ENCODE measurements at regions not wholly inside any gene's neighbourhood (a gene's known extent, or its start where the extent isn't known, plus 50 kb on each side); places are given as distances from the start of the nearest gene placed in this dataset.

DNA sequence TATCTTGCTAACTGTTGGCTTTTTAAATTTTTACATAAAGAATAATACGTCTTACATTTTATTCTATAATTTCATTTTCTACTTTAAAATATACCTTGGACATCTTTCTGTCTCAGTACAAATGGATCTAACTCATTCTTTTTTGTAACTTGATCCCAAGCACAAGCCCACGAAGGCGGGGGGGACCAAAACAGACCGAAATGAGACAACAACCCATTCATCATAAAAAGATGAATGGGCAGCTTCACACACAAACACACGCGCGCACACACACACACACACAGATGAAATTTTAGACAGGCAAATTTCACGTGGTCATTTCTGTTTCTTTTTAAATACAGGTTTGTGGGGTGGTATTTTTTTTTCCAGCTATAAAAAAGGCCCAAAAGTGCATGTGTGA, 271.3 kb upstream of the TOPAZ1 start:
- no peak for DNase-seq (ENCODE audit: low read depth in 4 of 4, low spot score in 3 of 4)

DNA sequence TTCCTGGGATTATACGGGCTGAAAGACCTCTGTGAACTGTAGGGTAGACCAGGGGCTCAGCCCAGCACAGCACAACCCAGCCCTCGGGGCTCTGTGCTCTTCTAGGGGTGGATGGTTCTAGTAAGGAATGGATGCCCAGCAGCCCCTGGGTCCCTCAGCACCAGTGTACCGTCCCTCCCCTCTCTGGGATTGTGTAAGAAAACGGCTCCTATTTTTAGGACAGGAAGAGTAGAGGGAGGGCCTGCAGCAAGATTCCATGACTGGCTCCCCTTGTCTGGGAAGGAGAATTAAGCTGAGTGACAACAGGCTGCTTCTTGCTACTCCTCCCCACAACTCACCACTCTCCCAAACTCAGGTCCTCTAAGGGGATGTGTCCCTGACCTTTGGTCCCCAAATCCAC, 270.8 kb upstream of the TOPAZ1 start:
- no peak for DNase-seq (ENCODE audit: low read depth in 4 of 4, low spot score in 3 of 4)

DNA sequence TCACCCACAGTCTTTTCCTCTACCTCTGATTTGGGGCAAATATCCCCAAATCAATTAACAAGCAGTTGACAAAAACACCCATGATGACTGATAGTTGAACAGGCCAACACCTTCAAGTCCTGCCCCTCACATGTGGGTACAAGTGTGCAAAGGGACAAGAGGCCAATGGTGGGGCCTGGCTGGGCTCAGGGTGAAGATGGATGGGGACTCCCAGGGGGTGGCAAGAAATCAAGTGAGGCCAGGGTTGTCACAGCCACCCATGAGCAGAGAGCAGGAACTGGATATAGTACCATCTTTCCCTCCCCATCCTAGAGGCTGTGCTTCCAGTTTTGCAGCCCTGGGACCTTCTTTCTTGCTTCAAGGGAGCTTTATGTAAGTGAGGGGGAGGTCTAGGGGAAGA, 270.2 kb upstream of the TOPAZ1 start:
- DNase-seq (ENCODE audit: low read depth in 4 of 4, low spot score in 3 of 4): no peak

DNA sequence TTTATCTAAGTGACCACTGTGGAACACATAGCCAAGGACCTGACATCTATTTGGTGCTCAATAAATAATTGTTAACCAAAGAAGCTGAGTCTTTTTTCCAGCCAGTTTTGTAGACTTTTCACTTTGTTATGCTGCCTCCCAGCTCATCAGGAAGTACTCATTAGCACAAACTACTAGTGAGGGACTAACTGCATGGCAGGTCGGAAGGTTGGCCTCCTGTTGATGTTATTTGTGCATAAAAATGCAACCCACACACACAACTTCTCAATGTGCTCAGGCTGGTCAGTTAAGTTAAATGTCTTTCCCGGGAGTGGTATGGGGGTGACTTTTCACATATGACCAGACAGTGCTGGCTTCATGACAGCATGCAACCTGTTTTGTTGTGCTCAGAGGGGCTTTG, 263.0 kb upstream of the TOPAZ1 start:
- no peak for DNase-seq (ENCODE audit: low read depth in 4 of 4, low spot score in 3 of 4)

DNA sequence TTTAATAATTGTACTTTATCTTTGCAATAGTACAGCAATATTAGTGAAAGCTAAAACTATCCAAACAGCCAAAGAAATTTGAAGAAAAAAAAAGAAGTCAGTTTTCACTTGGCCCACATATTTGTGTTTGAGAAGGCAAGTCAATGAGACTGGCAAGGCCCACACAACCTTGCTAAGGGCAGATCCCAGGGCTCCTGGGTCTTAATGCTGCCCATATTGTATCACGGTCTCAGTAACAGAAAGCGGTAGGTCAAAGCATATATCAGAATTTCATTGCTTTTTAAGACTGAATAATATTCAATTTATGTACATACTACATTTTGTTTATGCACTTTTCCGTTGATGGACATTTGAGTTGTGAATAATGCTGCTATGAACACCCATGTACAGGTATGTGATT, 262.0 kb upstream of the TOPAZ1 start:
- DNase-seq (ENCODE audit: low read depth in 4 of 4, low spot score in 3 of 4): no peak

DNA sequence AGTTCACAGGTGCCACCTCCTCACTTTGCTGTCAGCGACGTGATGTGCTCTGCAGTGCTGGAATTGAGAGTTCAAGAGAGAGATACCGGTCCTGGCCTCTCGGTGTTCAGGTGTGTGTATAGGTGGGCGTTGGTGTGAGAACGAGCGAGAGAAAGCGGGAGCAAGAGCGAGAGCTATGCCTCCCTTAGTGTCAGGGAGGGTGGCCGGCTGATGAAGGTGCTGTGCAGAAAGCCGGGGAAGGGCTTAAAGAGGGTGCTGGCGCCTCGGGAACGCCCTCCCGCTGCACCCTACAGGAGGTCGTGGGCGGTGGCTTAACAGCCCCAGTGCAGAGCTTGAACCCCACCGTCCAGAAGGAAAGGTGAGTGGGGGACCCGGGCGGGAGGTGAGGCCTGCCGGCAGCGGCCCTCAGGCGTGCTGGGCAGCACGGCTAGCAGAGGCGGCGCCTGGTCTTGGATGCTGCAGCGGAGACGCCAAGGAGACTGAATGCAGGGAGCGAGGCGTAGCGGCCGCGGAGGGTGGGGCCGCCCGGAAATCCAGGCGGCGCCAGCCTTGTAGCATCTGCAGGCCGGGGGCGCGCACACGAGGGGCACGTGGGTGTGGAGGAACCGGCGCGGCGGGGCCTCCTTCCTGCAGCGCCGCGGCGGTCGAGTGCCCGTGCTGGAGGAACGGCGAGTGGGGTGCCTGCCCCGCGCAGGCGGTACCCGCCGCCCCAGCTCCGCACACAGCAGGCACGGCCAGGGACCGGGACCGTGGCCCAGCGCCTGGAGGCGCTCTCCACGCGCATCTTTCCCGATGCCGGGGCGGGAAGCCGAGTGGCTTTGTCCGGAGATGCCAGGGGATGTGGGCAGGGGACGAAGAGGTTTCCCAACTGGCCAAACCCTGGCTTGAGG, 246.8 kb upstream of the TOPAZ1 start:
- DNase-seq (ENCODE audit: low read depth in 4 of 4, low spot score in 3 of 4): no peak

DNA sequence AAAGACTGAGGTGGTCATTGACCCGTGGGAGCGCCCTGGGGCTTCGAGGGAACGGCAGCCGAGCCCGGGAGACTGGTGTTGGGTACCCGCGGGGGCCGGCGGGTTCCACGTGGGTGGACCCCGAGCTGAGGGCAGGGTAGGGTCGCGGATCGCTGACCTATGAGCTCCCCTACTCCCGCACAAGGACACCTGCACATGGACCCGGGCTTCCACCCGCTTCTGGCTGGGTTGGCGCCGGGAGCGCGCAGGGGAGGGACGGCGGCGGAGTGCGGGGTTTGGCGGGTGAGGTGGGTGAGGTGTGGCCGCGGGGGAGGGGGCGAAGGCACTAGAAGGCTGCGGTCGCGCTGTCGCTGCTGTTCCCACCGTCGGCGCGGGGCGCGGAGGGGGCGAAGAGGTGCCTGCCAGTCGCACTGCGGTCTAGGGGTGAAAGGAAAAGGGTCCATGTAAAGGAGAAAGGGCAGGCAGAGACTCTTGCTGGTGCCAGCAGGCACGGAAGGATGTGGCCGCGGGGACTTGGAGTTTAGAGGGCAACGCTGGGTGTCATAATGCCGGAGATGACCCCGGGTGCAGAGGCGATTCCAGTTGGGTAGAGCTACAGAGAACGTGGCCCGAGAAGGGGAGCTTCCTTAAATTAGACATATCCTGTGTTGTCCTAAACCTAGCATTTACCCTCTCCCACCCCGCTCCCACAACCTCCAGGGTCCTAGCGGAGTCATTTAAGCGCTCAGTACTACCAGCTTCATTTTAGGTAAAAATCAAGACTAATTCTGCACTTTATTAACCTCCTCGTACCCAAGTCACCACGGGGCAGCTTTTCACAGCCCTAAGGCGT, 245.9 kb upstream of the TOPAZ1 start:
- DNase-seq (ENCODE audit: low read depth in 4 of 4, low spot score in 3 of 4): no peak

DNA sequence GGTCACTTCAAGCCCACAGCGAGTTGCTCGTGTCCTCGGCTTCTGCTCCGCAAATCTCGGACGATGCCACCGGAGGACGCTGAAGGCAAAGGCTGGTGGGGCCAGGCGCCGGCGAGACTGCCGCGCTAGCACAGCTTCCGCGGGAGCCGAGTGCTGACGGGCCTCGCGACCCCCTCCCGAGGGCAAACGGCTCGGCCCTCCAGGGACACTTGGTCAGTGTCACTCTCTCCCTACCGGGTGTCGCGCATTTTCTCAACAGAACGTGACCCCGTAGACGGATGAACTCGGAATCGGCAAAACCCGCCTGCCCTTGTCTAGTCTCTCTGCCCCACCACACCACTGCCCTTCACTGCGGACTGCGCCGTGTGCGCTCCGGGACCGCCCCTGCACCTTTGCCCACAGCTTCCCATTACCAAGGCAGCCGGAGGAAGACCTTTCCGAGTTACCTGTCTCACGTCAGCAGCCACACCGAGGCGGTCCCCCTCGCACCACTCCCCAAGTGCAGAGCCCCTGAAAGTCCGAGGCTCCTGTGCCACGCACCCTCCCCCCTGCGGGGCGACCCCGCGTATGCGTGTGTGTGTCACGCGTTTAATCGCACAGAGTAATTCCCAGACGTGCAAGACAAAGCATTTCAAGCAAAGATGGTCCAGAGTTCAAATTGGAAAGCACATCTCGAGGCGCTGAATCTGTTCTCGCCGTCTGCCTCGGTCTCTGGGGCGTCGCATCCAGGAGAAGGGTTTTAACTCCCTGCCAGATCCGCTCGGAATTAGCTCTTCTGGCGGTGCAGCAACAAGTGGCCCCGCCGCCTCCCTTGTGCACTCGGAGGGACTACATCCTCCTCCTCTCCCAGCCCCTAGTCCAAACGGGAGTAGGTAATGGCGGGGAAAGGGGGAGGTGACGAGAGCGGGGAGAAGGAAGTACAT, 245.0 kb upstream of the TOPAZ1 start:
- DNase-seq (ENCODE audit: low read depth in 4 of 4, low spot score in 3 of 4): peak in 1 of 4 donors; percentile 25

DNA sequence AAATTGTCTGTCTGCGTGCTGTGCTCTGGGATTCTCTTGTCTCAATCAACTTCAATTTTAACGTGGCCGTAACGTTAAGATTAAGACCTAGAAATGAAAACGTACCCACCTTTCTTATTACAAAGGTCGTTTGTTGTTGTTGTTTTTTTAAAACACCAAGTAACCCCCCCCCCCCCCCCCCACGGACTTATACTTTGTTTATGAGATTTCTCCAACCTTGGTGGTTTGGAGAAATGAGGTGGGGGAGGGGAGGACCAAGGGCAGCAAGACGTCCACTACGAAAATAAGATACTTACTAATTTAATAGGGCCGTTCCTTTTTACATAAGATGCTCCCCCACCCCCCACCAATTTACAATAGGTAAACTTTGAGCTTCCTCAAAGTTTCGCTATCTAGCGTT, 244.4 kb upstream of the TOPAZ1 start:
- no peak for DNase-seq (ENCODE audit: low read depth in 4 of 4, low spot score in 3 of 4)

DNA sequence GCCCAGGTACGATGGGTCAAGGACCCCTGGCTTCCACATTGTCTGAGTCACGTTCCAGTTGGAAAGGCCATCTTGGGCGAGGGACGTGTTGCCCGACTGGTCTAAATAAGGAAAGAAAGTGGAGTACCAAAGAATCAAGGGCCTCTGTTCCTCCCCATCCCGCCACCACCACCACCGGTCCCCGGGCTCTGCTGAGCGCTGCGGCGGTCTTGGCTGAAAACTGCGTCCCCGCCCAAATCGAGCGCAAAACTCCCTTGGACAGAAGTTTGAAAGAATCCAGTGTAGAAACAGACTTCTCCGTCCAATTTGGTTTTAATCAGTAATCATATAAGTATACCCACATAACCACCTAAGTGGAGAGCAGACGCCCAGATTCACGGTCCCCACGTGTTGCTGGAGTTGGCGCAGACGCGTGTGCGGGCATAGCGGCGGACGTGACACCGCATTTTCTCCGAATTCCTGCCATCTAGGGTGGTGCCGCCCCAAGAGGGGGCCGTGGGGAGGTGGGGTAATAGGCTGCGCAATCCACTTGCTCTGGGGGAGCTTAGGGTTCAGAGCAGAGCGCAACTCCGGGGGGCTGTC, 243.8 kb upstream of the TOPAZ1 start:
- no peak for DNase-seq (ENCODE audit: low read depth in 4 of 4, low spot score in 3 of 4)

DNA sequence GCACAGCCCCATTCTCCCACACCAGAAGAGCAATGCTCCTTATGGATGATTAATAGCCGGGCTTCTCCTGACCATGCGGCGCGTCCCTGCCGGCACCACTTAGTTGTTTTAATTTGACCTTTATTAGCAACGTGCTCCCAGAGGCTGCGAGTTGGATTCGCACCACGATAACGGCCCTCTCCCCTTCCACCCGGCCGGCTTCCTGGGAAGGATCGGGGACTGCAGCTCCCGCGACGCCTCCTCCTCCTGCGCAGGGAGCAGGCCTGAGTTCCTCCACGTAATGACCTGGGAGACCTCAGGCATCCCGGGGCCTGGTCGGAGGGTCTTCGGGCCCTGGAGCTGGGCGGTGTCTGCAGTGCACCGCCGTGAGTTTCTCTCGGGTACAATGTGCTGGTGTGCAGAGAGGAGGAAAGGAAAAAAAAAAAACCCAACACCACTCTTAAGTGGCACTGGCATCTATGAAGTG, 243.3 kb upstream of the TOPAZ1 start:
- DNase-seq (ENCODE audit: low read depth in 4 of 4, low spot score in 3 of 4): no peak

DNA sequence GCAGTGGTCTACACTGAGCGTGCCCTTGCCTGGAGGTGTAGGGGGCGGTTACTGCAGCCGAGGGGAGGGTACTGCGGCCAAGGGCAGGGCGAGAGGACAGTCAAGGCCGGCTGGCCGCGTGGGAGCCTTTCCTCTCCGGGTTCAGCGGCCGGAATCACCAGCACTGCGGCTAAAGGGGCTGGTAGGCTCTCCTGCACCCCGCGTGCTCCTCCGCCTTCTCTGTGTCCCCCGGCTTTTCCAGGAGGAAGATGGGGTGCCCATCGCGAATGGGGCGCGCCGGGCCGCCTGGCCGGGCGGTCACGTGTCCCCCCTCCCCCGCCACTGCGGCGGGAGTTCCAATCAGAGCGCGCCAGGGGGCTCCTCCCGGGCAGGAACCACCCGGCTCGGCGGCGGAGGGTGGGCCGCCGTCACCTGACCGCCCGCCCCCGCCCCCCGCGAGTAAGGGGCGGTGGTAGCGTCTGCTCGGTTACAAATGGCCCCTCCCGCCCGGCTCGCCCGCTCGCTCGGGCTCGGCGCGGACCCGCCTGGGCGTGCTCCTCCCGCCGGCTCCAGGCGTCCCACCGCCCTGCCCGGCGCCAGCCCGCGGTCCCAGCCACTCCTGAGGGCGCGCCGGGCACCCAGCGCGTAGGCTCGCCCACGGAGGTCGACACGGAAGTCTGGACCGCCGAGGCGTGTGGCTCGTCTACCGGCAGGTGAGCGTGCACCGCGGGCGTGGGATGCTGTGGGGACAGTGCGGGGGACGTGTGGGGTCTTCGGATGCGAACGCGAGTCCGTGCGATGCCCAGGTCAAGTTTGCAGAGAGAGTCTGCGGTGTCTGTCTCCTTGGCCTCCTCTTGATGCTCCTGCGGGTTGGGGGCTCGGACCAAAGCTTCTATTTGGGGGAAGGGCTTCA, 242.6 kb upstream of the TOPAZ1 start:
- peak in 1 of 4 donors; percentile 45 for DNase-seq (ENCODE audit: low read depth in 4 of 4, low spot score in 3 of 4)

DNA sequence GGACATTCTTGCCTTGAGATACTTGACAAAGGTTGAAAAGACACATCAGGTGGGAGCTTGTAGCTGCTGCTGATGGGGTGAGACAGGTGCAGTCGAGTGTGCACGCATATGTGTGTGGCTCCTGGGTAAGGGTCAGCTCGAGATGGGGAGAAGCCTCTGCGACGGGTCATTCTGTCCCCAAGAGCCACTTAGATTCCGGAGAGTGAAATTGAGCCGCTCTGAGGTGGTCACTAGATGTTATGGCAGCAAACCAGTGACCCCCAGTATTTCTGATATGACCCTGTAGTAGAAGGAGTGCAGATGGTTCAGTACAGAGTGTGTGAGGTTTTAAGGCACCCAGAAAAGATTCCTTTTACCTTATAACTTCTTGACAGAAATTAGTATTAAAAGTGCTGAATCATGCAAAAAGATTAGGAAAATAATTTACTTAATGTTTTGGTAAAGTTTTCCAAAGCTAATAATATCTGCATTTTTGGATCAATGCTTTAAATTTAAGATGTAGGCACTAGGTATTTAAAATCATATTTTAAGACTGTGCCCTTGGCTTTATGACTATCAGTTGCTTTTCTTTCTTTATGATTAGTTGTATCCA, 241.9 kb upstream of the TOPAZ1 start:
- DNase-seq (ENCODE audit: low read depth in 4 of 4, low spot score in 3 of 4): no peak

DNA sequence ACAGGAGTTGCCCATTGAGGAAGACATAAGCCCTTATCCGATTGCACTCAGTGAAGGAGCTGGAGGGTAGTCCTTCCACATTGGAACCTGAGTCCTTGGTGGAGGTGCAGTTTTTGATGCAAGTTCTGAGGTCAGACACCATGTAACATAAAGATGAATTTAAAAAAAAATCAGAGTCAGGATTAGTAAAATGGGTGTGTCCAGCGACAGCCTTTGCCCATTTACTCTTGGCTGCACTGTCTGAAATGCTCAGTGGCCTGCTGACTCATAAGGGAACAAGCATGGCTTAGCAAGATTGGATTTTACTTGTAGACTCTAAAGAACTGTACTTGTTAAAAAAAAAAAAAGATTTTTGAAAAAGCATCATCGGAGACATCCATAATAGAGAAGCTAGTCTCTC, 241.1 kb upstream of the TOPAZ1 start:
- no peak for DNase-seq (ENCODE audit: low read depth in 4 of 4, low spot score in 3 of 4)

DNA sequence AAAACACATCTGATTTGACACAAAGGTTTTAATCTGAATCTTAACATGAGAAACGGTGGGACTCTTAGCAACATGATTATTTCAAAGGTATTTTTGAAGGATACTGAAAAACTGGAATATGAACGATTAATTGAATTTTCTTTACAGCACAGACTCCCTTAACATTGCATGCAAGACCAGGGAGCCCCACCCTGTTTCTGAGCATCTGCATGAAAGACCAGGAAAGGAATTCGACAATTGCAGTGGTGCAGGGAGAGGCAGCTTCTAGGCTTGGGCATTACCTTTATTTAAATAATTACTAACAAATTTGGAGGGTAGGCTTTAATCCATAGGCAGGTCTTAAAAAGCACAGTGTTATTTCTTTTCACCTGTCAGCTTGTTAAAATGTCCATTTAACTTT, 240.6 kb upstream of the TOPAZ1 start:
- DNase-seq (ENCODE audit: low read depth in 4 of 4, low spot score in 3 of 4): no peak

DNA sequence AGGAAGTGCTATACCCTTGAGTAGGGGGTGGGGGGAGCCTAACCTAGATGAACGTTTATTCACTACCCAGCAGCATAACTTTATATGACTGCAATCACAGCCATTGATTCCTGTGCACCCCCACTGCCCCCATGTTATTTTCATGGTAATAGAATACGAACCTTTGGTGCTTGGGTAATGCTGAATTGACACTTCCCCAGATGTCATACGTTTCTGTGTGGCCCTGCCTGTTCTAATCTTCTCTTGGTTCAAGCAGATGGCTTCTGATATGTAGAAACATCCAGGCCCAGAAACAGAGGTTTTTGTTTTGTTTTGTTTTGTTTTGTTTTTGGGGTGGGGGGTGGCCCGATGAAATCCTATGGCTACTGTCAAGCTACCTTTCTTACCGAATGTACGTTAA, 237.9 kb upstream of the TOPAZ1 start:
- no peak for DNase-seq (ENCODE audit: low read depth in 4 of 4, low spot score in 3 of 4)

DNA sequence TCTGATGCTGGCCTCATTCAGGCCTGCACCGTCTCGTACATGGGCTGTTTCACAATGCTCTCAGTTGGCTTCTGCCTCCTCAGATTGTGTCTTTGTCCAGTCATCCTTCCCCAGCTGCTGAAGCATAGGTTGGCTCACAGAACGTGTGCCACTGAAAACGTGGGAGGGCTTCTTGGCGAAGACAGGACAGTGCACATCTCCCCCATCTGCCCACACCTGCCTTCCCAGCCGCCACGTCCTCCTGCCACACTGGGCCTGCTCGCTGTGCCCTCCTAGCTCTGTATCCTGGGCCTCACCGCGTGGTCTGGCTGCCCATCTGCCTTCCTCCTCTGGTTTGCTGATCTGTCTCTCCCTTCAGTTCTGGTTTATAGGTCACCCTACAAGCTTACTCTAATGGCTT, 230.0 kb upstream of the TOPAZ1 start:
- no peak for DNase-seq (ENCODE audit: low read depth in 4 of 4, low spot score in 3 of 4)

DNA sequence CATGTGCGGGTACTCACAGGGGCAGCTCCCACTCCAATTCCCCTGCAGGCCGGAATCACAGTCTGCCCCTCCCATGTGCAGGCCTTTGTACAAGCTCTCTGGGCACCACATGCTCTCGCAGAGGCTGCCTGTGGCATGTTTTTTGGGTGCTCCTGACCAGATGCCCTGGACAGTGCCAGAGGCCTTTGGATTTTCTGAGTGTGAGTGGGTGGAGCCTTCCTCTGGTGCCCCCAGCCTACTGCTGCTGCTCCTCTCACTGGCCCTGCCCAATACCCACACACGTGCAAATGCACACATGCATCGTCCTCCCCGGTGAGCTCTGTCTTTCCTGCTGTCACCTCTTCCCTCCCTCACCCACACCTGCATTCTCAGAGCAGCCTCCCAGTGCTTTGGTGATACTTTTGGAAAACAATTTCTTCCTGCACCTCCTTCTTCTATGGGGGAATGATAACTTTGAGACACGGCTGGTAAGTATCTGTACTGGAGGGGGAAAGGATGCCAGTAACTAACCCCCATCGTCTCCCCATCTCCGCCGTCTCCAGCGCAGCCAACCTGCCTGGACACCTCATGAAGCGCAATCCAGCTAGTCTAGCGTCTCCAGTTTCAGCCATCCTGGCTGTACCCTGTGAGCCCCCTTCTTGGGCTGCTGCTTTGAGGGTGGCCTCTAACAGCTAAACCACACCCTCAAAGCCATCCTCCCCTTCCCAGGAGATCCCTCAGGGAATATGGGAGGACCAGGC, 229.4 kb upstream of the TOPAZ1 start:
- no peak for DNase-seq (ENCODE audit: low read depth in 4 of 4, low spot score in 3 of 4)

All from right renal pelvis (tissue), 4 donors.